Activated naive CD8-positive, alpha-beta T cell treated with anti-CD3 and anti-CD28 coated beads, Interleukin-2, amount 10 ng/mL, durations not matched to agents 7 days and 5 days (primary cell): ENCODE measurements at regions not wholly inside any gene's neighbourhood (a gene's known extent, or its start where the extent isn't known, plus 50 kb on each side); places are given as distances from the start of the nearest gene placed in this dataset.
"Not testable (repeated sequence)": the region's sequence is repeated elsewhere in the genome, so short reads cannot be mapped to it uniquely, and the experiment has no call there.

ENCODE experiments used
- ATAC-seq: fragments of 150-1000 bp; cut with Tn5 transposase; one replicate; pipeline ENCODE4 v1.10.0; 2021; ENCODE audit warnings: low read depth, moderate library complexity
- POLR2A ChIA-PET: fragments of 350-600 bp; sonication (Branson Sonifier 250); formaldehyde crosslinking; loops from one replicate; lab custom pipeline; 2021; ENCODE audit warnings: antibody characterized with exemption; lab: Charles Lee
- DNase-seq: peaks from one replicate; pipeline ENCODE4 v3.0.0; 2021
- H3K27ac Mint-ChIP-seq: one replicate; pipeline ENCODE4 v1.8.0; 2022; ENCODE audit warnings: mild to moderate bottlenecking, mixed read lengths
- H3K27me3 Mint-ChIP-seq: one replicate; pipeline ENCODE4 v1.8.0; 2022; ENCODE audit warnings: mild to moderate bottlenecking, moderate library complexity, mixed read lengths
- H3K36me3 Mint-ChIP-seq: one replicate; pipeline ENCODE4 v1.8.0; 2021; ENCODE audit warnings: mild to moderate bottlenecking, mixed read lengths
- H3K4me1 Mint-ChIP-seq: one replicate; pipeline ENCODE4 v1.8.0; 2021; ENCODE audit warnings: mixed read lengths
- H3K4me3 Mint-ChIP-seq: one replicate; pipeline ENCODE4 v1.8.0; 2022; ENCODE audit warnings: mild to moderate bottlenecking, moderate library complexity, mixed read lengths
- H3K9me3 Mint-ChIP-seq: one replicate; pipeline ENCODE4 v1.8.0; 2021; ENCODE audit warnings: mixed read lengths

DNA sequence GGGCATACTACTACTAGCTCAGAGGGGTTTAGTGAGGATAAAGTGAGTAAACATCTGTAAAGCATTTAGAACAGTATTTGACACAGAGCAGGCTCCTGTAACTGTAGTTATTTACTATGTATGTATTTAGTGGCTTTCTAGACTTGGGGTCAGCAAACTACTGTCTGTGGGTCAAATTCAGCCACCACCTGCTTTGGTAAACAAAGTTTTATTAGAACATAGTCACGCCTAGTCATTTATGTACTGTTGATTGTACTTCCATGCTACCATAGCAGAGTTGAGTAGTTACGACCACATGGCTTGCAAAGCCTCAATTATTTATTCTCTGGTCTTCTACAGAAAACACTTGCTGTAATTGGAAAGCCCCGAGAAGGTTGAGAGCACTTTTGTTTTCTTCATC is 248.5 kb upstream of the PLPP4 start:
- Mint-ChIP-seq H3K27me3 (no peaks in the 10 kb centered on the region), H3K4me3 (no peak overlapping the region)
- no peak for ATAC-seq

DNA sequence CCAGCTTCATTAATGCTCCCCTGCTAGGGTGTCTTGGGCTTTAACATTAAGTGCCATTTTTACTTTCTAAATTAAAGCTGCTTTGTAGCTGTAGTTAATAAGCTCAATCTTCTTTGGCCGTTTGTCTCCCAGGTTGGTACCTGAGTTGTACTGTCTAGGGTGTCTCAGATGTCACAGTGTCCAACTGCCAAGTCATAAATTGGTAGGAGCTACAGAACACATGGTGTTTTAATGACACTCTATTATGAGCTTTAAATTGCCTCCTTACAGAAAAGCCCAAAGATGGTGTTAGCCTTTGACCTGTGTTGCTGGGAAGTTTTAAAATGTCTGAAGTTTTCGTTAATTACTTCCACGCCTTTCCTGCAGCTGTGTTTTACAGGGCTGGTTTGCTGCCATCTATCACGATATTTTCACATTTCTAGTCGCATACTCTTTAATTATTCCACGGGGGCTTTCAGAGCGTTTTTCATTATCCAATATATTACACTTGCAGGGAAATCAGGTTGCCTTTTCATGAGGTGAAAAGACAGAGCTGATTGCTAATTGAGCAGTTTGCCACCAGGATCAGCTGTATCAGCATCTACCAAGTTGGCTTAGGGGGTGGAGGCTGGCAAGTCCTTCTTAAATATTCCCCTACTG is 247.8 kb upstream of the PLPP4 start:
- DNase-seq, result no peak
- POLR2A ChIA-PET, result no interaction called here
- no peak for ATAC-seq
- Mint-ChIP-seq H3K27ac (no peak overlapping the region), H3K9me3 (no peaks in the 10 kb centered on the region), H3K4me1 (no peaks in the 10 kb centered on the region), H3K4me3 (no peak overlapping the region), H3K27me3 (no peaks in the 10 kb centered on the region), H3K36me3 (no peaks in the 10 kb centered on the region)

More for the DNA sequence above, 248.5 kb upstream of the PLPP4 start:
- Mint-ChIP-seq H3K27ac (no peak overlapping the region), H3K4me1 (no peaks in the 10 kb centered on the region), H3K9me3 (no peaks in the 10 kb centered on the region), H3K36me3 (no peaks in the 10 kb centered on the region)
- POLR2A ChIA-PET, result no interaction called here
- DNase-seq, result no peak

DNA sequence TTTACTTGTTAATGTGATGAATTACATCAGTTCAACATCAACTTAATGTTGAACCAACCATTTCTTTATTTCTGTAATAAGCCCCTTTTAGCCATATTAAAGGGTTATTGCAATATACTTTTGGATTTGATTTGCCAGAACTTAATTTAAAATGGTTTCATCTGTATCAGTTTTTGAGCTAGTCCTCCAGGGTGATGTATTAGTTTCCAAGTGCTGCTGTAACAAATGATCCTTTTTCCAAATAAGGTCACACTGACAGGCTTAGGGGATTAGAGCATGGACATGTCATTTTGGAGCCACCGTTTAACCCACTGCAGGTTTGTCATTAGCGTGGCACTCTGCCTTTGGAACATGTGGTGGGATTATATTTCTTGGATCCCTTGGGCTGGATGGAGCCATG is 244.8 kb upstream of the PLPP4 start:
- Mint-ChIP-seq H3K27me3 (no peaks in the 10 kb centered on the region), H3K36me3 (no peaks in the 10 kb centered on the region), H3K4me1 (no peaks in the 10 kb centered on the region), H3K9me3 (no peaks in the 10 kb centered on the region), H3K4me3 (no peak overlapping the region), H3K27ac (no peak overlapping the region)
- ATAC-seq (no peak), DNase-seq (no peak)
- POLR2A ChIA-PET, result no interaction called here

DNA sequence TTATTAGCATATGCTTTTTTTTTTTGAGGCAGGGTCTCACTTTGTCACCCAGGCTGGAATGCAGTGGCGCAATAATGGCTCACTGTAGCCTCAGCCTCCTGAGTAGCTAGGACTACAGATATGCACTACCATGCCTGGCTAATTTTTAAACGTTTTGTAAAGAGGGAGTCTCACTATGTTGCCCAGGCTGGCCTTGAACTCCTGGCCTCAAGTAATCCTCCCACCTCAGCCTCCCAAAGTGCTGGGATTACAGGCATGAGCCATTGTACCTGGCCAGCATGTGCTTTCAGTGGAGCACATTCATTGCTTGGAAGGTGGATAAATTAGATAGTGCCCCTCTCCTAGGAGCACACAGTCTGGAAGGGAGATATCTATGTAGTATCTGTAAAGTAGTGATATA is 243.7 kb upstream of the PLPP4 start:
- H3K9me3 Mint-ChIP-seq, POLR2A ChIA-PET, H3K27ac Mint-ChIP-seq, H3K27me3 Mint-ChIP-seq, H3K4me3 Mint-ChIP-seq, DNase-seq, H3K4me1 Mint-ChIP-seq, H3K36me3 Mint-ChIP-seq, ATAC-seq: not testable (repeated sequence)

DNA sequence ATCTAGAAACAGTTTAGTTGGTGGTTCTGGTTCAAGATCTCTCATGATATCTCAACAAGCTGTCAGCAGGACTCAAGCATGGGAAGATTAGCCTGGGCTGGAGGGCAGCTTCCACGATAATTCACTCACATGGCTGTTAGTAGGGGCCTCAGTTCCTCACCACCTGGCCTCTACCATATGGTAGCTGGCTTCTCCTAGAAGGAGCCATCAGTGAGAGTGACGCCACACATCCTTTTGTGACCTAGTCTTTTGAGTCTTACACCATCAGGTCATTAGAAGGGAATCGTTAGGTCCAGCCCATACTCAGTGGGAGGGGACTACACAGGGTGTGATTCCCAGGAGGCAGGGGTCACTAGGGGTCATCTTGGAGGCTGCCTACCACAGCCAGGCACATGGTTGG is 239.3 kb upstream of the PLPP4 start:
- Mint-ChIP-seq H3K27ac (no peak overlapping the region), H3K4me3 (no peak overlapping the region), H3K9me3 (no peaks in the 10 kb centered on the region), H3K4me1 (no peaks in the 10 kb centered on the region), H3K27me3 (no peaks in the 10 kb centered on the region), H3K36me3 (no peaks in the 10 kb centered on the region)
- DNase-seq (no peak), ATAC-seq (no peak)
- POLR2A ChIA-PET, result no interaction called here

DNA sequence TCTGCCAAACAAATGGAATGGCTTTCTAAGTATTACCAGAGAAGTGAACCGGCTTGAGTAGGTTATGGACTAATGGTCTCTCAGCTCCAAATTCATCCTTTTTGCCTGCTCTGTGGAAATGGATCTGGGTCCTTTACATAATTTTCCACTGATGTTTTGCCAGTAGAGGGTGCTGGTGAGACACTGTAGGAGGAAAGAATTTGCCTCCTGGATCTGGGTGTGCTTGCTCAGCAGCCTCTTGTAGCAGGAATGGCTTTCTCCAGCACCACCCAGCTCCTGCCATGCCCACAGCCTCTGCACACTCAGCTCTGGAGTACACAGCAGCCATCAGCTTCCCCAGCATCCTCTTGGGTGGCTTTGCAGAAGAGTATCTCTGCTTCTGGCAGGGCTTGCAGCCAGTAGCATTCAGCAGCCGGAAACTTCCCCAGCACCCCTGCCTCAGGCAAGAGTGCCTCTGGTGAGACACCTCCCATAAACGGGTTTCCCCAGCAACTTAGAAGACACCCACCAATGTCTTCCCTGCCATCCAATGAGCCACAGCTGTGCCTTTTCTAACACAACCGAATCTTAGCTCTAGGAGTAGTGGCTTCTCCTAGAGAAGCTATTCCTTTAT is 235.0 kb upstream of the PLPP4 start:
- Mint-ChIP-seq H3K4me1 (no peaks in the 10 kb centered on the region), H3K27me3 (no peaks in the 10 kb centered on the region), H3K36me3 (no peaks in the 10 kb centered on the region), H3K27ac (no peak overlapping the region), H3K9me3 (no peaks in the 10 kb centered on the region), H3K4me3 (no peak overlapping the region)
- POLR2A ChIA-PET, result no interaction called here
- no peak for ATAC-seq
- no peak for DNase-seq

DNA sequence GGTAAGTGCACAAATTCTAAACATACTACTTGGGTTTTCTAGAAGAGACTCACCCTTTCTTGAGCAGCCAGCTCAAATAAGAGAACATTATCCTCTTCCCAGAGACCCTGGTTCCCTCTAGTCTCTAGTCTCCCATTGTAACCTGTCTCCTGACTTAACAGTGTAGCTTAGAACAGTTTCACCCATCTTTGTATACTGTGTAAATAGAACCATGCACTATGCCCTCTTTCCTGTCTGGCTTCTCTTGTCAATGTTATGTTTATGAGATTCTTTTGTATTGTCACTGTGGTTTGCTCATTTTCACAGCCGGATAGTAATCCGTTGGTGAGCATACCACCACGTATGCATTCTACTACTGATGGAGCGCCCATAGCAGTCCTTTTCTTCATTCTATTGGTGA is 227.4 kb upstream of the PLPP4 start:
- H3K4me3 Mint-ChIP-seq, result no peak overlapping the region
- H3K4me1 Mint-ChIP-seq, result no peaks in the 10 kb centered on the region
- POLR2A ChIA-PET, result no interaction called here
- no peaks in the 10 kb centered on the region for H3K36me3 Mint-ChIP-seq
- H3K27me3 Mint-ChIP-seq, result peaks cover 1% of the 10 kb centered on the region
- H3K9me3 Mint-ChIP-seq, result no peaks in the 10 kb centered on the region
- no peak overlapping the region for H3K27ac Mint-ChIP-seq
- no peak for DNase-seq
- ATAC-seq, result no peak

DNA sequence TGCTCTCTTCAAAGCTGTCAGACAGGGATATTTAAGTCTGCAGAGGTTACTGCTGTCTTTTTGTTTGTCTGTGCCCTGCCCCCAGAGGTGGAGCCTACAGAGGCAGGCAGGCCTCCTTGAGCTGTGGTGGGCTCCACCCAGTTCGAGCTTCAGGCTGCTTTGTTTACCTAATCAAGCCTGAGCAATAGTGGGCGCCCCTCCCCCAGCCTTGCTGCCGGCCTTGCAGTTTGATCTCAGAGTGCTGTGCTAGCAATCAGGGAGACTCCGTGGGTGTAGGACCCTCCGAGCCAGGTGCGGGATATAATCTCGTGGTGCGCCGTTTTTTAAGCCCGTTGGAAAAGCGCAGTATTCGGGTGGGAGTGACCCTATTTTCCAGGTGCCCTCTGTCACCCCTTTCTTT is 217.3 kb upstream of the PLPP4 start:
- H3K4me3 Mint-ChIP-seq, ATAC-seq, DNase-seq, H3K27me3 Mint-ChIP-seq, POLR2A ChIA-PET, H3K4me1 Mint-ChIP-seq, H3K27ac Mint-ChIP-seq, H3K36me3 Mint-ChIP-seq, H3K9me3 Mint-ChIP-seq: not testable (repeated sequence)

DNA sequence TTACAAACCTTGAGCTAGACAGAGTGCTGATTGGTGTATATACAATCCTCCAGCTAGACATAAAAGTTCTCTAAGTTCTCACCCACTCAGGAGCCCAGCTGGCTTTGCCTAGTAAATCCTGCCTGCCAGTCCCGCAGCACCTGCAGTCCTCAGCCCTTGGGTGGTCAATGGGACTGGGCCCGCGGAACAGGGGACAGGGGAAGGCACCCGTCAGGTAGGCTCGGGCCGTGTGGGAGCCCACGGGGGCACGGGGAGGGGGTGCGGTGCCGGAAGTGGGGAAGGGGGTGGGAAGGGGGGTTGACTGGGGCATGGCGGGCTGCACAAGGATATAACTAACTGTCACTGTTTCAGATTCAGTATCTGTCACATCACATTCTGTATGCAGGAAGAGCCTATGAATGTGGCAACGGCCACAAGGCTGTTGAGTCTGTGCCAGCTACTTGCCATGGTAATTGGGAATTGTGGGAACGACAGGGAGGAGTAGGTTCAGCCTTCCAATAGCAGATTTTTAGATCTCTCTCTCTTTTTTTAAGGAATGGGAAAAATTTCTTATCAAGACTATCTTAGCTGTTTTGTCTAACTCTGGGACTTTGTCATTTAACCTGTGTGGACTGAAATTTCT is 205.1 kb upstream of the PLPP4 start:
- ATAC-seq, result no peak
- Mint-ChIP-seq H3K4me1 (no peaks in the 10 kb centered on the region), H3K4me3 (no peak overlapping the region), H3K27ac (no peak overlapping the region), H3K27me3 (no peaks in the 10 kb centered on the region), H3K36me3 (no peaks in the 10 kb centered on the region), H3K9me3 (no peaks in the 10 kb centered on the region)
- no peak for DNase-seq
- POLR2A ChIA-PET, result no interaction called here

DNA sequence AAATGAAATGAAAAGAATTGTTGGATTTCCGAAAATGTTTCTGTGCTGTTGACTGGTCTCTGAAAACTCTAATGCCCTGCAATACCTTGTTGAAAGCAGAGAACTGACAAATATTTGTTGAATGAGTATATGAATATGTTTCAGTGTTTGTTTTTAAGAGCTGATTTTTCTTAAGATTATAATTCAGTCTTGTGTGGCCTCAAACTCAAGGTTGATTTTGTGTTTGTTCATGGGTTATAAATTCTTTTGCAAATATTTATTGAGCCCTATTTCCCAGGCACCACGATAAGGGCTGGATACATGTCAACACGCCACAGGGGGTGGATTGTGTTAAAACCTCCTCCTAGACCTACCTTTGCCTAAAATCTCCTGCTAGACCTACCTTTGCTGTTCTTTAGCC is 203.9 kb upstream of the PLPP4 start:
- DNase-seq (no peak), ATAC-seq (no peak)
- H3K27ac Mint-ChIP-seq, result no peak overlapping the region
- H3K27me3 Mint-ChIP-seq, result no peaks in the 10 kb centered on the region
- no peaks in the 10 kb centered on the region for H3K9me3 Mint-ChIP-seq
- POLR2A ChIA-PET, result no interaction called here
- no peak overlapping the region for H3K4me3 Mint-ChIP-seq
- H3K36me3 Mint-ChIP-seq, result no peaks in the 10 kb centered on the region
- no peaks in the 10 kb centered on the region for H3K4me1 Mint-ChIP-seq

DNA sequence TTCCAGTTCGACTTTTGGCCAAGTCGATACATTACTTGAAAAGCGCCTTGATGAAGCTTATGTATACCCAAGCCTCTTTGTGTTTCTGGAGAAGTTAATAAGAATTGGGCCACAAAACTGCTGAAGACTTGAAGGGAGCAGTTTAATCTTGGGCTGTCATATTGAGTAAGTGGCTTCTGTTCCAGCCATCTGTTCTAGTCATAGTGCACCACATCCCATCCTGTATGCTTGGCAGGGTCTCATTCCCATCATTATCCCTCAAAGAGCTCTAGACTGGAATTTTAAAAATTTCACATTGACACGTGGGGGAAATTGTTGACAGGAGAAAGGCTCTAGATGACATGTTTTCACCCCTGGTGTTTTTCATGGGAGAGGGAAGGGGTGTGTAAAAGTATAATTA is 196.6 kb upstream of the PLPP4 start:
- Mint-ChIP-seq H3K27ac (no peak overlapping the region), H3K9me3 (no peaks in the 10 kb centered on the region), H3K36me3 (no peaks in the 10 kb centered on the region), H3K27me3 (peaks cover 4% of the 10 kb centered on the region), H3K4me1 (no peaks in the 10 kb centered on the region), H3K4me3 (no peak overlapping the region)
- POLR2A ChIA-PET, result no interaction called here
- ATAC-seq (no peak), DNase-seq (no peak)

DNA sequence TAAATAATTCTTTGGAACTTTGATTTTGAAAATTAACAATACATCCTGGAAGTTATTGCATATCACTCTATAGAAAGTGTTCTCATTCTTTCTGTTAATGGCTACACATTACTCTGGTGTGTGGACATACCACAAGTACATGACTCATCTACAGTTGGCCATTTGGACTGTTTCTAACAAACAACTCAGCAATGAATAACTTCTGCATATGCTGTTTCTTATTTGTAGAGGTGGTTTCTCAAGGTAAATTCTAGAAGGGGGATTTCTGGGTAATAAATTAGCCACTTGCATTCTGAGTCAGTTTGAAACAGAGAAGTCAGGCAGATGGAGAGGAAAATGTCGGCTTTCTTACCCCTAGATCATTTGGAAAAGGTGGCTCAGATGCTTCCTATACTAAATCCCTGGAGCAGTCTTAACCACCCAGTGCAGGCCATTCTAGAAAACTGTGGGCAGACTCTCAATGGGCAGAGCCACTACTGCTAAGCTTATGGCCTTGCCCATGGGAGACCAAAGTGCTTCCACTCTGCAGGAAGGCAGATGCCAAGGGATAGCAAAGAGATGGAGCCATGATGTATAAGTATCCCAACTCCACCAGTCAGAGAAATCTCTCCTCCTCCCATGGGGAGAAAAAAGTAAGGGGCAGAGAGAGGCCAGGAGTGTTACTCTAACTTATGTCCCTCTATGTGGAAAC is 194.0 kb upstream of the PLPP4 start:
- Mint-ChIP-seq H3K36me3 (no peaks in the 10 kb centered on the region), H3K4me1 (no peaks in the 10 kb centered on the region), H3K9me3 (no peaks in the 10 kb centered on the region), H3K27ac (no peak overlapping the region), H3K4me3 (no peak overlapping the region), H3K27me3 (peaks cover 4% of the 10 kb centered on the region)
- POLR2A ChIA-PET, result no interaction called here
- DNase-seq (no peak), ATAC-seq (no peak)

DNA sequence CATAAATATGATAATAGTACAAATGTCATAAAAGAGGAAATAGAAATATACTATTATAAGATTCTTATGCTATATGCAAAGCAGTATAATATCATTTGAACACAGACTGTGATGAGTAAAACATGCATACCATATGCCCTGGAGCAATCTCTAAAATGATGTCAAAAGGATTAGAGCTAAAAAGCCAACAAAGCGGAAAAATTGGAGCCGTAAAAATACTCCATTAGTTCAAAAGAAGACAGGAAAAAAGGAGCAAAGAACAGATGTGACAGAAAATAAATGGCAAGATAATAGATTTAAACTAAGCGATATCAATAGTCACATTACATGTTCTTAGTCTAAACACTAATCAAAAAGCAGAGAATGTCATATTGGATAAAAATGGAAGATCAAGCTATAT is 191.0 kb upstream of the PLPP4 start:
- no peak overlapping the region for H3K4me3 Mint-ChIP-seq
- no peak overlapping the region for H3K27ac Mint-ChIP-seq
- H3K36me3 Mint-ChIP-seq, result no peaks in the 10 kb centered on the region
- DNase-seq, result no peak
- H3K9me3 Mint-ChIP-seq, result no peaks in the 10 kb centered on the region
- ATAC-seq, result no peak
- peaks cover 4% of the 10 kb centered on the region for H3K27me3 Mint-ChIP-seq
- POLR2A ChIA-PET, result no interaction called here
- H3K4me1 Mint-ChIP-seq, result no peaks in the 10 kb centered on the region

DNA sequence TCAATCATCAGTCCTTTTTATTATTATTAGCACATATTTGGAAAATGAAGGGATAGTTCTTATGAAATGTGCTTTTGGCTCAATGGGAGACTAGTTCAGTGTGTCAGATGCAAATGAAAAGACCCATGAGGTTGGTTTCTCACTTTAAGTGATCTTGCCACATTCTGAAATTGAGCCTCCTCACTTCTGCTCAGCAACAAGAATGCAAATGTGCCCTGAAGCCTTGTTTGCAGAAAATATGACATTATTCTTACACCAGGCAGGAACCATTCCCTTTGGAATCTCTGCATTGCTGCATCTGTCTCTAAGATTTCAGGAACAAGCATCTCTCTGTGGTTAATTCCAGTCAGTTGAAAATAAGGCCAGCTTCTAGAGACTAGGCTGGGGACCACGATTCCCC is 186.1 kb upstream of the PLPP4 start:
- Mint-ChIP-seq H3K27me3 (no peaks in the 10 kb centered on the region), H3K4me3 (no peak overlapping the region), H3K9me3 (no peaks in the 10 kb centered on the region), H3K27ac (no peak overlapping the region), H3K36me3 (no peaks in the 10 kb centered on the region), H3K4me1 (peaks cover 3% of the 10 kb centered on the region)
- no peak for ATAC-seq
- POLR2A ChIA-PET, result no interaction called here
- DNase-seq, result no peak
